ENCODE measurements at regions not wholly inside any gene's neighbourhood (a gene's known extent, or its start where the extent isn't known, plus 50 kb on each side); places are given as distances from the start of the nearest gene placed in this dataset.

GRCh38 chr2:240347949-240348500 is 87.4 kb upstream of the GPC1 start:
- no peak for TF ChIP-seq CTCF (IDR thresholded peaks at IDR 0.05)
- no peak for DNase-seq (ENCODE audit: low spot score)
- peaks cover 6 to 13% of the 10 kb centered on the region in 2 donors for H3K9me3 ChIP-seq
- no peaks in the 10 kb centered on the region for H3K36me3 ChIP-seq
- H3K4me1 ChIP-seq, result no peaks in the 10 kb centered on the region
- no peak overlapping the region for H3K27ac ChIP-seq
- no peaks in the 10 kb centered on the region for H3K27me3 ChIP-seq
- H3K4me3 ChIP-seq, result no peak overlapping the region

DNA sequence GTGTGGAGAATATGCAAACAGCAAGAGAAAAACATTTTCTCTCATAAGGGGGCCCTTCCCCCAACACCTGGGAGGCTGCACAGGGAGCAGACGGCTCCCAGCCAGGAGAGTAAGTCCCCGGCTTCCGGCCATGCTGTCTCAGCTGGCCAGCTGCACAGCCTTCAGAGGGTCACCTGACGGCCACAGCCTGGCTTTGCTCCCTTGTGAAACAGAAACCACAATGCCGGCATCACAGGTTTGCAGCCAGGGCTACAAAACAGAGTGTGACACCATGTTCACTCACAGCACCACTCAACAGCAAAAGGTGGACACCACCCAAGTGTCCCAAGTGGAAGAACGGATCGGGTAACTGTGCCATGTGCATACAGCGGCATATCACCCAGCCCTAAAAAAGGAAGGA is 86.9 kb upstream of the GPC1 start:
- H3K27ac ChIP-seq, result no peak overlapping the region
- H3K4me3 ChIP-seq, result no peak overlapping the region
- H3K27me3 ChIP-seq, result no peaks in the 10 kb centered on the region
- no peaks in the 10 kb centered on the region for H3K36me3 ChIP-seq
- peaks cover 6 to 13% of the 10 kb centered on the region in 2 donors for H3K9me3 ChIP-seq
- DNase-seq (ENCODE audit: low spot score), result no peak
- no peak for TF ChIP-seq CTCF (IDR thresholded peaks at IDR 0.05)
- H3K4me1 ChIP-seq, result no peaks in the 10 kb centered on the region

DNA sequence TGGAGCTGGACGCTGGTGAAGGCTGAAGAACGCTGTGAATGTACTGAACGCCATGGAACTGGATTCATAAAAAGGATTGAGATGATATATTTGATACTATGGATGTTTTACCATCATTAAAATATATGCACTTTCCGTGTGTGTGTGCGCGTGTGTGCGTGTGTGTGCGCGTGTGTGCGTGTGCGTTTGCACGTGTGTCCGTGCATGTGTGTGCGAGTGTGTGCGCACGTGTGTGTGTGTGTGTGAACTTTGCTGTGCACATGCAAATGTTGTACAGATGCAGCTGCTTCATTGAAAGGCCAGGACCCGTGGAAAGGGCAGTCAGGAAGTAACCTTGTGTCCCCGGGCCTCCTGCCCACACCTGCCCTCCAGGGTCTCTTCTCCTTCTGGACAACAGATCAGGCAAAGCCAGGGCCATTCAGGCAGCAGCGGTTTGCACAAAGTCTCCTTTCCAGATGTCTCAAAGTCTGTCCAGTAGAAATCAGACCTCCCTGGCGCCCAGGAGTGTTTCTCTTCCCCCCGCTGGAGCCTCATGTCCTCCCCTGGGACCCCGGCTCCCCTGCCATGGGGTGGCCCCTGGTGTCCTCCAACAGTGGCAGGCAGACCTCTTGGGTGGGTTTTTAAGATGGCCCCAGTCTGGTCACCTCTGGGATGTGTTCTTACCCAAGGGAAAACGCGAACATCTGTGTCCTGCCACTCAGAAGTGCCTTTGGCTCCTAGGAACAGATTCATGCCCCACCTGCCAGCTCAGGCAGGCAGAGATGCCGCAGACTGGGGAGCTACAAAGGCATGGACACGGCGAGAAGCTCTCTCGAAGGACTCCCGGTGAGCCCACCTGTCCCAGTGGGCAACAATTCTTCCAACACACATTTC is 86.1 kb upstream of the GPC1 start:
- no peak for DNase-seq (ENCODE audit: low spot score)
- Histone ChIP-seq H3K36me3 (no peaks in the 10 kb centered on the region), H3K9me3 (peaks cover 6 to 11% of the 10 kb centered on the region in 2 donors), H3K27ac (no peak overlapping the region), H3K27me3 (no peaks in the 10 kb centered on the region), H3K4me1 (no peaks in the 10 kb centered on the region), H3K4me3 (no peak overlapping the region)
- no peak for TF ChIP-seq CTCF (IDR thresholded peaks at IDR 0.05)

DNA sequence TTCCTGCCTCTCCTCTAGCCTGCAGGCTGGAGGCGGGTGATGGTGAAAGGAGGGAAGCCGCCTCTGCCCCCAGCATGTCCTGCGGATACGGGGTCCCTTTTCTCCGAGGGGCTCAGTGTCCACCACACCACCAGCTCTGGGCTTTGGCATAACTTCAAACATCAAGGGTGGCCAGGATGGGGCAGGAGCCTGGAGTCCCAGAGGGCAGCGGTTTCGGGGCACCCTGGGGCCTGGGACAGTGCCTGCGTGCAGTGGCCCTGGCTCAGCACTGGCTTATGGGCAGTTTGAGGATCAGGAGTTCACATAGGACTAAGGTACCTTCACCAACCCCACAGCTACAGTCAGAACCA is 85.5 kb upstream of the GPC1 start:
- Histone ChIP-seq H3K4me1 (no peaks in the 10 kb centered on the region), H3K4me3 (no peak overlapping the region), H3K27ac (no peak overlapping the region), H3K9me3 (peaks cover 4 to 5% of the 10 kb centered on the region in 2 donors), H3K27me3 (no peaks in the 10 kb centered on the region), H3K36me3 (no peaks in the 10 kb centered on the region)
- TF ChIP-seq CTCF (IDR thresholded peaks at IDR 0.05), result no peak
- DNase-seq (ENCODE audit: low spot score), result no peak

GRCh38 chr2:240350696-240351087 is 84.8 kb upstream of the GPC1 start:
- TF ChIP-seq CTCF (IDR thresholded peaks at IDR 0.05), result no peak
- Histone ChIP-seq H3K4me1 (no peaks in the 10 kb centered on the region), H3K4me3 (no peak overlapping the region), H3K27me3 (no peaks in the 10 kb centered on the region), H3K36me3 (no peaks in the 10 kb centered on the region), H3K27ac (no peak overlapping the region), H3K9me3 (no peaks in the 10 kb centered on the region)
- DNase-seq (ENCODE audit: low spot score), result no peak

Data from right atrium auricular region (tissue), 2 donors.